NT2/D1 (cell line): ENCODE measurements at regions not wholly inside any gene's neighbourhood (a gene's known extent, or its start where the extent isn't known, plus 50 kb on each side); places are given as distances from the start of the nearest gene placed in this dataset.
"Not testable (repeated sequence)": the region's sequence is repeated elsewhere in the genome, so short reads cannot be mapped to it uniquely, and the experiment has no call there.

Source experiments
- DNase-seq: peaks from one replicate; pipeline ENCODE4 v3.0.0-alpha.2; 2011; ENCODE audit warnings: low read depth, low spot score
- H3K27me3 ChIP-seq: 2 replicates; pipeline ENCODE4 v1.6.0; 2011; ENCODE audit warnings: mild to moderate bottlenecking; ENCODE audit not compliant: insufficient read length, insufficient read depth
- H3K36me3 ChIP-seq: 2 replicates; pipeline ENCODE4 v1.6.1; 2011; ENCODE audit warnings: mild to moderate bottlenecking, low read length, mixed read lengths; ENCODE audit not compliant: insufficient read depth, insufficient read length
- H3K4me1 ChIP-seq: 2 replicates; pipeline ENCODE4 v1.5.1; 2011; ENCODE audit not compliant: insufficient read depth, insufficient read length
- H3K4me3 ChIP-seq: 2 replicates; pipeline ENCODE4 v1.5.1; 2011; ENCODE audit warnings: low read depth; ENCODE audit not compliant: insufficient read length
- H3K9ac ChIP-seq: 2 replicates; pipeline ENCODE4 v1.6.0; 2011; ENCODE audit warnings: low read depth; ENCODE audit not compliant: insufficient read length
- H3K9me3 ChIP-seq: 2 replicates; pipeline ENCODE4 v1.5.1; 2011; ENCODE audit warnings: mild to moderate bottlenecking, low read length; ENCODE audit not compliant: insufficient read depth
- SUZ12 ChIP-seq: IDR thresholded peaks from 2 replicates; pipeline ENCODE4 v1.6.1; 2011; ENCODE audit not compliant: insufficient read length, insufficient read depth; ENCODE audit errors: extremely low read depth
- YY1 ChIP-seq: IDR thresholded peaks from 2 replicates; pipeline ENCODE4 v1.6.1; 2011; ENCODE audit not compliant: insufficient read length, insufficient read depth
- ZNF274 ChIP-seq: IDR thresholded peaks from 2 replicates; pipeline ENCODE4 v1.6.1; 2011; ENCODE audit warnings: mild to moderate bottlenecking, low read depth, low read length

GRCh38 chr18:30860741-30861140 is 181.8 kb downstream of the DSC3 start:
- H3K4me3 ChIP-seq: no peak overlapping the region
- no peaks in the 10 kb centered on the region for H3K4me1 ChIP-seq
- H3K36me3 ChIP-seq: no peaks in the 10 kb centered on the region
- H3K9ac ChIP-seq: no peak overlapping the region
- H3K27me3 ChIP-seq: no peaks in the 10 kb centered on the region
- no peak for TF ChIP-seq SUZ12
- no peak for TF ChIP-seq ZNF274
- no peak for TF ChIP-seq YY1
- H3K9me3 ChIP-seq: no peaks in the 10 kb centered on the region
- DNase-seq: no peak

GRCh38 chr18:30859036-30859435 is 183.5 kb downstream of the DSC3 start:
- TF ChIP-seq YY1 (no peak), SUZ12 (no peak), ZNF274 (no peak)
- no peaks in the 10 kb centered on the region for H3K27me3 ChIP-seq

GRCh38 chr18:30858560-30858959 is 184.0 kb downstream of the DSC3 start:
- TF ChIP-seq YY1: no peak
- no peak for TF ChIP-seq ZNF274
- TF ChIP-seq SUZ12: no peak
- no peaks in the 10 kb centered on the region for H3K9me3 ChIP-seq
- H3K9ac ChIP-seq: no peak overlapping the region

More at GRCh38 chr18:30859036-30859435, 183.5 kb downstream of the DSC3 start:
- no peaks in the 10 kb centered on the region for H3K36me3 ChIP-seq
- H3K9ac ChIP-seq: no peak overlapping the region
- no peak overlapping the region for H3K4me3 ChIP-seq
- DNase-seq: no peak
- H3K9me3 ChIP-seq: no peaks in the 10 kb centered on the region
- no peaks in the 10 kb centered on the region for H3K4me1 ChIP-seq

GRCh38 chr18:30855762-30856161 is 186.8 kb downstream of the DSC3 start:
- Histone ChIP-seq H3K36me3 (no peaks in the 10 kb centered on the region), H3K4me1 (no peaks in the 10 kb centered on the region), H3K9ac (no peak overlapping the region), H3K27me3 (no peaks in the 10 kb centered on the region), H3K4me3 (no peak overlapping the region), H3K9me3 (no peaks in the 10 kb centered on the region)
- TF ChIP-seq YY1 (no peak), ZNF274 (no peak), SUZ12 (no peak)
- no peak for DNase-seq

More at GRCh38 chr18:30858560-30858959, 184.0 kb downstream of the DSC3 start:
- no peak for DNase-seq
- no peaks in the 10 kb centered on the region for H3K4me1 ChIP-seq
- no peaks in the 10 kb centered on the region for H3K36me3 ChIP-seq
- H3K4me3 ChIP-seq: no peak overlapping the region
- H3K27me3 ChIP-seq: no peaks in the 10 kb centered on the region

- DNase-seq: no peak
Observed at GRCh38 chr18:30852980-30853379, 189.6 kb downstream of the DSC3 start.

GRCh38 chr18:30852541-30852940 is 190.0 kb downstream of the DSC3 start:
- H3K9me3 ChIP-seq: no peaks in the 10 kb centered on the region
- no peaks in the 10 kb centered on the region for H3K4me1 ChIP-seq
- H3K4me3 ChIP-seq: no peak overlapping the region
- H3K27me3 ChIP-seq: no peaks in the 10 kb centered on the region
- H3K36me3 ChIP-seq: no peaks in the 10 kb centered on the region
- H3K9ac ChIP-seq: no peak overlapping the region
- TF ChIP-seq YY1: no peak
- no peak for TF ChIP-seq SUZ12
- TF ChIP-seq ZNF274: no peak
- no peak for DNase-seq

More at GRCh38 chr18:30852980-30853379, 189.6 kb downstream of the DSC3 start:
- TF ChIP-seq SUZ12 (no peak), ZNF274 (no peak), YY1 (no peak)
- H3K9ac ChIP-seq: no peak overlapping the region
- H3K27me3 ChIP-seq: no peaks in the 10 kb centered on the region
- H3K36me3 ChIP-seq: no peaks in the 10 kb centered on the region
- H3K9me3 ChIP-seq: no peaks in the 10 kb centered on the region
- no peak overlapping the region for H3K4me3 ChIP-seq
- H3K4me1 ChIP-seq: no peaks in the 10 kb centered on the region

GRCh38 chr18:30839056-30839561 is 203.4 kb downstream of the DSC3 start:
- not testable (repeated sequence) for H3K9me3 ChIP-seq, H3K4me1 ChIP-seq, H3K27me3 ChIP-seq, DNase-seq, H3K4me3 ChIP-seq, H3K36me3 ChIP-seq, H3K9ac ChIP-seq

- Histone ChIP-seq H3K4me3 (no peak overlapping the region), H3K27me3 (no peaks in the 10 kb centered on the region), H3K9ac (no peak overlapping the region), H3K4me1 (no peaks in the 10 kb centered on the region), H3K36me3 (no peaks in the 10 kb centered on the region), H3K9me3 (no peaks in the 10 kb centered on the region)
- no peak for TF ChIP-seq YY1
- no peak for TF ChIP-seq SUZ12
- no peak for TF ChIP-seq ZNF274
- no peak for DNase-seq
Observed at GRCh38 chr18:30828700-30829099, 213.8 kb downstream of the DSC3 start.
